ENCODE measurements at regions not wholly inside any gene's neighbourhood (a gene's known extent, or its start where the extent isn't known, plus 50 kb on each side); places are given as distances from the start of the nearest gene placed in this dataset.

DNA sequence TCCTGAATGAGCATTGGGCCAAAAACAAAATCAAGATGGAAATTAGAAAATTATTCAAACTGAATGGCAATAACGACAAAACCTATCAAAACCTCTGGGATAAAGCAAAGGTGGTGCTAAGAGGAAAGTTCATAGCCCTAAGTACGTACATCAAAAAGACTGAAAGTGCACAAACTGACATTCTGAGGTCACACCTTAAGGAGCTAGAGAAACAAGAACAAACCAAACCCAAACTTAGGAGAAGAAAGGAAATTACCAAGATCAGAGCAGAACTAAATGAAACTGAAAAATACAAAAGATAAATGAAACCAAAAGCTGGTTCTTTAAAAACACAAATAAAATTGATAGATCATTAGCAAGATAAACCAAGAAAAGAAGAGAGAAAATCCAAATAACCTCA is 1543.5 kb upstream of the ACVR2A start:
- TF ChIP-seq POLR2A (IDR thresholded peaks at IDR 0.05) = no peak
- TF ChIP-seq, protein P1, sequence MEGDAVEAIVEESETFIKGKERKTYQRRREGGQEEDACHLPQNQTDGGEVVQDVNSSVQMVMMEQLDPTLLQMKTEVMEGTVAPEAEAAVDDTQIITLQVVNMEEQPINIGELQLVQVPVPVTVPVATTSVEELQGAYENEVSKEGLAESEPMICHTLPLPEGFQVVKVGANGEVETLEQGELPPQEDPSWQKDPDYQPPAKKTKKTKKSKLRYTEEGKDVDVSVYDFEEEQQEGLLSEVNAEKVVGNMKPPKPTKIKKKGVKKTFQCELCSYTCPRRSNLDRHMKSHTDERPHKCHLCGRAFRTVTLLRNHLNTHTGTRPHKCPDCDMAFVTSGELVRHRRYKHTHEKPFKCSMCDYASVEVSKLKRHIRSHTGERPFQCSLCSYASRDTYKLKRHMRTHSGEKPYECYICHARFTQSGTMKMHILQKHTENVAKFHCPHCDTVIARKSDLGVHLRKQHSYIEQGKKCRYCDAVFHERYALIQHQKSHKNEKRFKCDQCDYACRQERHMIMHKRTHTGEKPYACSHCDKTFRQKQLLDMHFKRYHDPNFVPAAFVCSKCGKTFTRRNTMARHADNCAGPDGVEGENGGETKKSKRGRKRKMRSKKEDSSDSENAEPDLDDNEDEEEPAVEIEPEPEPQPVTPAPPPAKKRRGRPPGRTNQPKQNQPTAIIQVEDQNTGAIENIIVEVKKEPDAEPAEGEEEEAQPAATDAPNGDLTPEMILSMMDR (IDR thresholded peaks at IDR 0.05) = no peak
- TF ChIP-seq EP300 (IDR thresholded peaks at IDR 0.05) = no peak
